Stimulated activated CD4-positive, alpha-beta T cell treated with anti-CD3 and anti-CD28 coated beads, TNF-alpha, amount 100 ng/mL, for 48 hours (primary cell): ENCODE measurements at regions not wholly inside any gene's neighbourhood (a gene's known extent, or its start where the extent isn't known, plus 50 kb on each side); places are given as distances from the start of the nearest gene placed in this dataset.
"Not testable (repeated sequence)": the region's sequence is repeated elsewhere in the genome, so short reads cannot be mapped to it uniquely, and the experiment has no call there.

Experiments
- DNase-seq, 3 donors: peaks; one replicate each; pipeline ENCODE4 v3.0.0-alpha.2; 2020; ENCODE audit warnings: low read depth in 3 of 3

DNA sequence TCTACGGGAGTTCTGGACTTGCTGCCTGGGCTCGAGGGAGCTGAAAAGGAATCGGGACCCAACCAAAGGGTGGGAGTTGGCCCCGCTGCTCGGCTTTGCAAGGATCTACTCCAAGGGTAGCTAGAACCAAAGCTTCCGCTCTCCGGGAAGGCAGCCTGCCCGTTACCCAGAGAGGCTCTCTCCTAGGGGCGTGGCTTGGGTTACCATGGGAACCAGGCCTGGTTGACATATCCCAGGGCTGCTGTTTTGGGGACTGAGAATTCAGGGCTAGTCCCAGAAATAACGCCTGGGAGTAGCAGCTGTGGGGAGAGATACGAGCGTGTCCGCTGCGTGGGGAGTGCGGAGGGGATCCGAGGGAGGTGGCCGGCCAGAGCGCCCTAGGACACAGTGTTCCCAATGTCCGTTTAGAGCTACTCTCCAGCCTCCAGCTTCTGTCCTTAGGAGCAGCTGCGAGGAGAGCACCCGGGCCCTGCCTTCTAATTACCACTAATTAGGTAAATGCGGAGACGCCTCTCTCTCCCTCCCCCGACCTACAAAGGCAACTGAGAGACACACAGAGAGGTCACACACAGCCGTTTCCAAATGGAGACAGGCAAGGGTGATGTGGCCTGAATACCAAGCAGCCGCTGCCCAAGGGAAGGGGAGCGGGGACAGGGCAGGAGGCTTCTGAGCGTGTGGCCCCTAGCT lies 141.6 kb upstream of the CADM1 start:
- no peak for DNase-seq

GRCh38 chr11:115644856-115645255 lies 140.6 kb upstream of the CADM1 start:
- no peak for DNase-seq

DNA sequence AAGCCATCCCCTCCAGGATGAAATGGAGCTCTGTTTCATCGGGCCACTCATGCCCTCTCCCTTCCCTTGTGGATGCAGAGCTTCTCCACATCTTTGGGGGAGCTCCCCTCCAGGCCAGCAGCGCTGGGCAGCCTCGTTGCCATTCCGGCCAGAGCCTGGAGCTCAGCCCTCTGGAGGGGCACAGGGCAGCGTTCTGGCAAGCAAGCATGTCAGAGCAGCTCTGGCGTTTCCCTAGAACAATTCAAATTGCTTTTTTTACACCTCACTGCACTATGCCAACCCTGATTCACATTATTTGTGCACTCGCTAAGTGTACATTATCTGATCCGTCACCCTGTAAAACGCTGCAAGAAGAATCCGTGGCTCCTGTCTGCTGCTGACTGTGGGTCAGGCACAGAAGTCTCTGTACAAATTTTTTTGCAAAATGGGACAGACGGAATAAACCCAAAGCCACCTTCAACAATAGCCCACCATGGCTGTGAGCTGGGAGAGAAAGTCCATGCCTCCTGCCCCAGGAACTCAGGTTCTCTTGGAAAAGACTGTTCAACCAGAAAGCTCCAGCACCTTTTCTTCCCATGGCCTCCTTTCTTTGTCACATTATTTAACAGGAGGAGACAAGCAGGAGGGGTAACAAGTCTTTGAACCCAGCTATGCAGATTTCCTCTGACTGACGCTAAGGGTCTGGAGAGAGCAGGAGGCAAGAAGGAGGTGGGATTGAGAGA lies 139.5 kb upstream of the CADM1 start:
- DNase-seq = no peak

GRCh38 chr11:115642660-115643059 lies 138.4 kb upstream of the CADM1 start:
- no peak for DNase-seq

DNA sequence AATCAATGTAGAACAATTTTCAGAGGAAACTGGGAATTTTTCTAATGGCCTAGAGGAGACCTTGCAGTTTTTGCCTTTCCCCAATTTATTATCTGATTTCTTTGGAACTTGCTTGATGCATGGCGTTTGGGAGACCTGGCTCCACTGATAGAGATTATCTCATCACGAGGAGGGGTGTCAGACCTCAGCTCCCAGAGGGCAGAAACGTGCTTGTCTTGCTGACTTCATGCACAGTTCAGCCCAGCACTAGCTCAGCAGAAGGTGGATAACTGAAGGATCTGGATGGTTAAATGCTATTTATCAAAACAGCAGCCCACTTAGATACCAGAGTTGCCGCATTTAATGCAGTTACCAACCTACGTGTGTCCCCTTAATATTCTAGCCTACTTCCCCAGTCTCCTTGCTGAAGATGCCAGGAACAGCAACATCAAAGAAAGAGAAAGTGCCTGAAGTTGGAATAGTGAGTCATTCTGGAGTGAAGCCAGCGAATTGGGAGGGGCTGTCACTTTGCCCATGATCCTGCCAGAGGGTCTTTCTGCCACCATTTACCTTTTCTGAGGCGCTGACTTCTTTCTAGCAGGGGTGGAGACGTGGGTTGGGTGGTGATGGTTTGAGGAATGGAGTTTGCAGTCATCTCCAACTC lies 133.5 kb upstream of the CADM1 start:
- DNase-seq = no peak

GRCh38 chr11:115636753-115637527 lies 132.7 kb upstream of the CADM1 start:
- no peak for DNase-seq

DNA sequence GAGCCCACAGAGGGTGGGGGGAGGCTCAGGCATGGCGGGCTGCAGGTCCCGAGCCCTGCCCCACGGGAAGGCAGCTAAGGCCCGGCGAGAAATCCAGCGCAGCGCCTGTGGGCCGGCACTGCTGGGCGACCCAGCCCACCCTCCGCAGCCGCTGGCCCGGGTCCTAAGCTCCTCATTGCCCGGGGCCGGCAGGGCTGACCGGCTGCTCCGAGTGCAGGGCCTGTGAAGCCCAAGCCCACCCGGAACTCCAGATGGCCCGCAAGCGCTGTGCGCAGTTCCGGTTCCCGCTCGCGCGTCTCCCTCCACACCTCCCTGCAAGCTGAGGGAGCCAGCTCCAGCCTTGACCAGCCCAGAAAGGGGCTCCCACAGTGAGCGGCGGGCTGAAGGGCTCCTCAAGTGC lies 129.8 kb upstream of the CADM1 start:
- DNase-seq = not testable (repeated sequence)

DNA sequence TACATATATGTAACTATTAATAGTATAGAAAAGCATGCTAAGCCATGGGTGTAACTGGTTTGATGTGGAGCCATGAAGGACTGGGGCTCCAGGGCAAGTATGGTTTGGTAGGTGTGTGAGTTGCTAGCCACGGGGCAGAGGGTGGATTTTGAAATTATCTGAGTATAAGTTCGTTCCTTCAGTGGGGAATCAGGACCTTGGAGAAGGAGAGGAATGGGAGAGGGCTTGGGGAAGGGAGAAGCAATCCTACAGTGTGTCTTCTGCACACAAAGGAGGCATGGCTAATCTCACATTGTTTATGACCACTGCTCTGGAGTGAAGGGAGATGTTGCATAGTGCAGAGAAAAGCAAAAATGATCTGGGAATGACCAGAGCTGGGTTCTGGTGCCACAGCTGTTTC lies 127.8 kb upstream of the CADM1 start:
- no peak for DNase-seq

DNA sequence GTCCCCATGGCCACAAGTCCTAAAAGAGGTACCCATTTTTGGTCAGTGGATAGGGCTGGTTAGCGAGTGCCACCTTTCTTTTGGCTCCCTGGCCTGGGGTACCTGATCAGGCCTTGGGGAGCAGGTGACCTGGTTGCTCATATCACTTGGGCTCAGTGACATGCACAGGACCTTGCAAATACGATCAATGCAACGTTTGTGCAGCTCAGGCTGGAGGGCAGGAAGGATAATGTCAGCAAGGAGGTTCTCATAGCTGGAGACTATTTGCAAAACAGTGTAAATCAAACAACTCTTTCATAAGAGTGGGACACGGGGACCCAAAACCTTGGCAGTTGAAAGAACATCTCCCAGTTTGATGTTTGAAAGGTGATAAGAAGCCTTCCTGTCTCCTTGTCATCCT lies 127.4 kb upstream of the CADM1 start:
- no peak for DNase-seq

DNA sequence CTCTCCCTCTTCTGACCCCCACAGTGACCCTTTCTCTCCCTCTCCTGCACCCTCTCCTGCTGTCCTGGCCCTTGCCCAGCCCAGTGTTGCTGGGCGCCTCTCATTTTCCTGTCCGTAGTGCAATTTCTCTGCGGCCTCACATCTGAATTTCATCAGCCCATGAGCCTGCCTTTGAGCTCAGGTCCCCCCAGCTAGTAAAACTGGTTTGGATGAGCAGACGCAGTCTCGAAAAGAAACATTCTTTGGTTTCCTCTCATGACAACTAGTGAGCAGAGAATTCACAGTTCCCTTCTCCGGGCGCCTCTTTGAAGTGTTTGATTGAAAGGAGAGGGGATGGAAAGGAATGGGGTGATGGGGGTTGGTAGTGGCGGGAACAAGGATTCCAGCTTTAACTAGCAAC lies 126.0 kb upstream of the CADM1 start:
- DNase-seq = no peak

- no peak for DNase-seq
Measured at GRCh38 chr11:115629456-115630015, 125.3 kb upstream of the CADM1 start.

- no peak for DNase-seq
Measured at GRCh38 chr11:115627666-115628460, 123.6 kb upstream of the CADM1 start.

DNA sequence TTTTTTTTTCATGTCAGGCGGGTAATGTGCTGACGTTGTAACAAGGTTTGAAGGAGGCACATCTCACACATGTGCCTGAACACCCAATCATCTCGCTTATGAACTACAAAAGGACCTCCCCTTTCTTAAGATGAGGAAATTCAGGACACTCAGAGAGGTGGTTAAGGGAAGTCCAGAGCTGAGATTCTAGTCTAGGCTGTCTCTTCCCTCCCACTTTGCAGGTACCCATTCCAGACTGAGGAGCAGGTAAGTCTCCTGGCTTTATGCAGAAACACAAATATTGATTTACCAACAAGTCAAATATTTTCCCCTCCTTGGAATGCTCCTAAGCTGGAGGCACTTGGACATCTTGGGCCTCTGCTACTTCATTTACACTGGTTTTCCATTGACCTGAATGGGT lies 122.9 kb upstream of the CADM1 start:
- DNase-seq = no peak

- DNase-seq = no peak
Measured at GRCh38 chr11:115626414-115626813, 122.2 kb upstream of the CADM1 start.

GRCh38 chr11:115625502-115625901 lies 121.3 kb upstream of the CADM1 start:
- DNase-seq = no peak

- DNase-seq = no peak
Measured at GRCh38 chr11:115624065-115624464, 119.8 kb upstream of the CADM1 start.

GRCh38 chr11:115623021-115623451 lies 118.8 kb upstream of the CADM1 start:
- no peak for DNase-seq

- no peak for DNase-seq
Measured at GRCh38 chr11:115618428-115618827, 114.2 kb upstream of the CADM1 start.

DNA sequence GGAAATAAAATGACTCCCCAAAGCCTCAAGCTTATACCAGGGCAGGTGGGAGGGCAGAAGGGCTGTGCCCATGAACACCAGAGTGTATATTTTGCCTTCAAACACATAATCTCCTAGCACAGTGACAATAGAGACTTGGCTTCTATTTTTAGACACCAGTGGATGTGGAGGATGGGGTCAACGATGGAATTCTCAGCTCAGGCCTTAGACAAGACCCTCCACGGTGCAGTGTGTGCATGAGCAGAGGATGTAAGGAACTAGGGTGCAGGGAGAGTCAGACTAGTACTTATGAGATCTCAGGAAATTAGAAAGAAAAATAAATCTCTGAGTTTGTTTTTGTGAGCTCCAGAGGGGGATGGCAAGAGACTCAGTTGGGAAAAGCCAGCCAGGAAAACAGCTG lies 113.6 kb upstream of the CADM1 start:
- no peak for DNase-seq

DNA sequence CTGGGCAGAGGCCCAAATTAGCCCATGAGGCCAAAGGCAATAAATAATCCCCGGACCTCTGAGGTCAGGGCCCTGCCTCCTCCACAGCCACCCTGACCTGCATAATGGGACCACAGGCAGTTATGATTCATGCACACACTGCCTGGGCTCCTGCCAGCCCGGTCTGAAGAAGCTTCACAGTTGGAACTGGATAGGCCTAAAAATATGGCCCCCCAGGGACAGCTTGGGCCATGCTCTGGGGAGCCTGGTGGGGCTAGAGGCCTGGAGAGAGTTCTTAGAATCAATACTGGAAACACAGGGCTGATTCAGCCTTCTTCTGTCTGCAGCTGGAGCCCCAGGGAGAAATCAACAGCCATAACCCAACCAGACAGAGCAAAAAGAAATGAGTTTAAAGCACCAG lies 112.8 kb upstream of the CADM1 start:
- no peak for DNase-seq

- no peak for DNase-seq
Measured at GRCh38 chr11:115613986-115614632, 109.9 kb upstream of the CADM1 start.
